ENCODE measurements at regions not wholly inside any gene's neighbourhood (a gene's known extent, or its start where the extent isn't known, plus 50 kb on each side); places are given as distances from the start of the nearest gene placed in this dataset.
"Not testable (repeated sequence)": the region's sequence is repeated elsewhere in the genome, so short reads cannot be mapped to it uniquely, and the experiment has no call there.

DNA sequence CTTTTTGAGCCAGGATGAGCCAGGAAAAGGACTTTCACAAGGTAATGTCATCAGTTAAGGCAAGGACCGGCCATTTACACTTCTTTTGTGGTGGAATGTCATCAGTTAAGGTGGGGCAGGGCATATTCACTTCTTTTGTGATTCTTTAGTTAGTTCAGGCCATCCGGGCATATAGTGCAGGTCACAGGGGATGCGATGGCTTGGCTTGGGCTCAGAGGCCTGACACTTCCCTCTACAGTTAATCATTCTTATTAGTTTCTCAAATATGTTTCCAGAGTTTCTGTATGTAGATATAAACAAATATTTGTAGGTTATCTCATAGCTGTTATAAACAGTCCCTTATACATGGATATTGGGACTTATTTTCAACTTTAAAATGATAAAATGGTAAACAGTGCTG lies 326.5 kb downstream of the PCDH11X start:
- peaks cover 0 to 16% (median under 1%) of the 10 kb centered on the region in 3 donors for H3K27me3 Mint-ChIP-seq (ENCODE audit: low read depth in 3 of 3)
- H3K27me3 ChIP-seq (ENCODE audit: control insufficient read depth in 2 of 2, insufficient read depth in 2 of 2, low read length in 2 of 2); H4K20me1 ChIP-seq (ENCODE audit: insufficient read depth, low read length); H3K9me3 ChIP-seq (replicated peaks in 1 of 2; ENCODE audit: control insufficient read depth in 1 of 2, insufficient read depth in 1 of 2, low read length in 2 of 2); H3K27ac Mint-ChIP-seq; H3K4me2 ChIP-seq (replicated peaks; ENCODE audit: extremely low read depth, low read length, poor library complexity, severe bottlenecking); intact Hi-C loops (cut with micrococcal nuclease); H3K9ac ChIP-seq (ENCODE audit: insufficient read depth, low read length, poor library complexity, severe bottlenecking); H2AFZ ChIP-seq (ENCODE audit: insufficient read depth, low read depth, low read length, poor library complexity, severe bottlenecking); H3K4me1 ChIP-seq (ENCODE audit: control insufficient read depth in 1 of 2, insufficient read depth in 2 of 2, low read length in 2 of 2); H3K36me3 ChIP-seq (replicated peaks in 1 of 2; ENCODE audit: control insufficient read depth in 1 of 2, insufficient read depth in 2 of 2, low read length in 2 of 2); H3K4me3 Mint-ChIP-seq; H3K79me2 ChIP-seq (ENCODE audit: insufficient read depth, low read length); DNase-seq; H3K36me3 Mint-ChIP-seq; H3K4me1 Mint-ChIP-seq; H3K4me3 ChIP-seq (replicated peaks in 1 of 3; ENCODE audit: low read depth in 2 of 3, low read length in 3 of 3); H3K27ac ChIP-seq (ENCODE audit: low read depth in 1 of 2, low read length in 2 of 2): not testable (repeated sequence)
- WGBS (ENCODE audit: insufficient coverage): no CpG with 5 or more reads among the region's 3 CpGs
- H3K9me3 Mint-ChIP-seq: peaks cover 4 to 15% (median 7%) of the 10 kb centered on the region in 7 donors

GRCh38 chrX:92106671-92107070 lies 327.5 kb downstream of the PCDH11X start:
- H3K27ac Mint-ChIP-seq; H3K9ac ChIP-seq (ENCODE audit: insufficient read depth, low read length, poor library complexity, severe bottlenecking); H3K27ac ChIP-seq (ENCODE audit: low read depth in 1 of 2, low read length in 2 of 2); H3K79me2 ChIP-seq (ENCODE audit: insufficient read depth, low read length); H3K4me3 Mint-ChIP-seq; H3K4me3 ChIP-seq (replicated peaks in 1 of 3; ENCODE audit: low read depth in 2 of 3, low read length in 3 of 3); H3K36me3 Mint-ChIP-seq; DNase-seq; intact Hi-C loops (cut with micrococcal nuclease); H3K36me3 ChIP-seq (replicated peaks in 1 of 2; ENCODE audit: control insufficient read depth in 1 of 2, insufficient read depth in 2 of 2, low read length in 2 of 2); H3K4me2 ChIP-seq (replicated peaks; ENCODE audit: extremely low read depth, low read length, poor library complexity, severe bottlenecking); H3K4me1 Mint-ChIP-seq; H3K4me1 ChIP-seq (ENCODE audit: control insufficient read depth in 1 of 2, insufficient read depth in 2 of 2, low read length in 2 of 2); H4K20me1 ChIP-seq (ENCODE audit: insufficient read depth, low read length); H3K27me3 ChIP-seq (ENCODE audit: control insufficient read depth in 2 of 2, insufficient read depth in 2 of 2, low read length in 2 of 2); H3K9me3 ChIP-seq (replicated peaks in 1 of 2; ENCODE audit: control insufficient read depth in 1 of 2, insufficient read depth in 1 of 2, low read length in 2 of 2); H2AFZ ChIP-seq (ENCODE audit: insufficient read depth, low read depth, low read length, poor library complexity, severe bottlenecking): not testable (repeated sequence)
- H3K9me3 Mint-ChIP-seq: peaks cover 4 to 15% (median 5%) of the 10 kb centered on the region in 7 donors
- H3K27me3 Mint-ChIP-seq (ENCODE audit: low read depth in 3 of 3): peaks cover 0 to 15% (median 0%) of the 10 kb centered on the region in 3 donors
- no CpG with 5 or more reads among the region's 1 CpG for WGBS (ENCODE audit: insufficient coverage)

DNA sequence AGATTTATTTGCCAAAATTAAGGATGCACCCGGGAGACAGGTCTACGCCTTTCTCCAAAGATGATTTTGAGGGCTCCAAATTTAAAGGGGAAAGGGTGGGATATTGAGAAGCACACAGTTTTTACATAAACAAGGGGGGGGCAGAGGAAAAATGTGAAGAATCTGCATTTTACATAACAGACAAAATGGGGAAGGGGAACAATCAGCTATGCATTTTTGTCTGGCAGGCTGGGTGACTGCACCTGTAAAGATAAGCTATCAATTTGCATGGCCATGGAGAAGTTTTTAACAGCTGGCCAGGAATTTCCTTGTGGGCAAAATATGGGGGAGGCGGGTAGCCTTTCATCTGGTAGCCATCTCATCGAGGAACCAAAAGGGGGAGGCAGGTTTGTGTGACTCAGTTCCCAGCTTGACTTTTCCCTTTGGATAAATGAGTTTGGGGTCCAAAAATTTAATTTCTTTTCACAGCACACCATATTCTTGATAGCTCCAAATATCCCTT lies 331.3 kb downstream of the PCDH11X start:
- H3K27ac Mint-ChIP-seq; intact Hi-C loops (cut with micrococcal nuclease); H3K27ac ChIP-seq (ENCODE audit: low read depth in 1 of 2, low read length in 2 of 2); H3K4me1 ChIP-seq (ENCODE audit: control insufficient read depth in 1 of 2, insufficient read depth in 2 of 2, low read length in 2 of 2); H3K9me3 ChIP-seq (replicated peaks in 1 of 2; ENCODE audit: control insufficient read depth in 1 of 2, insufficient read depth in 1 of 2, low read length in 2 of 2); DNase-seq; H3K4me3 ChIP-seq (replicated peaks in 1 of 3; ENCODE audit: low read depth in 2 of 3, low read length in 3 of 3); H3K36me3 ChIP-seq (replicated peaks in 1 of 2; ENCODE audit: control insufficient read depth in 1 of 2, insufficient read depth in 2 of 2, low read length in 2 of 2); H3K4me2 ChIP-seq (replicated peaks; ENCODE audit: extremely low read depth, low read length, poor library complexity, severe bottlenecking); H3K4me3 Mint-ChIP-seq; H2AFZ ChIP-seq (ENCODE audit: insufficient read depth, low read depth, low read length, poor library complexity, severe bottlenecking); H3K36me3 Mint-ChIP-seq; H3K9me3 Mint-ChIP-seq; H3K27me3 ChIP-seq (ENCODE audit: control insufficient read depth in 2 of 2, insufficient read depth in 2 of 2, low read length in 2 of 2); H3K9ac ChIP-seq (ENCODE audit: insufficient read depth, low read length, poor library complexity, severe bottlenecking); H3K4me1 Mint-ChIP-seq; H3K27me3 Mint-ChIP-seq (ENCODE audit: low read depth in 3 of 3); H4K20me1 ChIP-seq (ENCODE audit: insufficient read depth, low read length); H3K79me2 ChIP-seq (ENCODE audit: insufficient read depth, low read length): not testable (repeated sequence)
- WGBS (ENCODE audit: insufficient coverage): no CpG with 5 or more reads among the region's 4 CpGs

GRCh38 chrX:92117701-92118100 lies 338.5 kb downstream of the PCDH11X start:
- H3K9me3 ChIP-seq (replicated peaks in 1 of 2; ENCODE audit: control insufficient read depth in 1 of 2, insufficient read depth in 1 of 2, low read length in 2 of 2); H3K27me3 Mint-ChIP-seq (ENCODE audit: low read depth in 3 of 3); H3K4me3 ChIP-seq (replicated peaks in 1 of 3; ENCODE audit: low read depth in 2 of 3, low read length in 3 of 3); H3K9ac ChIP-seq (ENCODE audit: insufficient read depth, low read length, poor library complexity, severe bottlenecking); H3K27me3 ChIP-seq (ENCODE audit: control insufficient read depth in 2 of 2, insufficient read depth in 2 of 2, low read length in 2 of 2); H3K4me3 Mint-ChIP-seq; H3K4me1 Mint-ChIP-seq; H3K27ac ChIP-seq (ENCODE audit: low read depth in 1 of 2, low read length in 2 of 2); H3K79me2 ChIP-seq (ENCODE audit: insufficient read depth, low read length); H3K4me2 ChIP-seq (replicated peaks; ENCODE audit: extremely low read depth, low read length, poor library complexity, severe bottlenecking); intact Hi-C loops (cut with micrococcal nuclease); DNase-seq; H3K36me3 Mint-ChIP-seq; H4K20me1 ChIP-seq (ENCODE audit: insufficient read depth, low read length); H3K9me3 Mint-ChIP-seq; H3K36me3 ChIP-seq (replicated peaks in 1 of 2; ENCODE audit: control insufficient read depth in 1 of 2, insufficient read depth in 2 of 2, low read length in 2 of 2); H2AFZ ChIP-seq (ENCODE audit: insufficient read depth, low read depth, low read length, poor library complexity, severe bottlenecking); H3K27ac Mint-ChIP-seq; H3K4me1 ChIP-seq (ENCODE audit: control insufficient read depth in 1 of 2, insufficient read depth in 2 of 2, low read length in 2 of 2): not testable (repeated sequence)
- WGBS (ENCODE audit: insufficient coverage): no CpG with 5 or more reads among the region's 3 CpGs

Measured in CD14-positive monocyte (primary cell).